Stimulated activated CD4-positive, alpha-beta T cell treated with anti-CD3 and anti-CD28 coated beads, Interleukin-4, amount 100 ng/mL, for 4 hours (primary cell): ENCODE measurements at regions not wholly inside any gene's neighbourhood (a gene's known extent, or its start where the extent isn't known, plus 50 kb on each side); places are given as distances from the start of the nearest gene placed in this dataset.
"Not testable (repeated sequence)": the region's sequence is repeated elsewhere in the genome, so short reads cannot be mapped to it uniquely, and the experiment has no call there.

ENCODE experiments used
- DNase-seq, 2 experiments: peaks; one replicate each; pipeline ENCODE4 v3.0.0-alpha.2; 2020

DNA sequence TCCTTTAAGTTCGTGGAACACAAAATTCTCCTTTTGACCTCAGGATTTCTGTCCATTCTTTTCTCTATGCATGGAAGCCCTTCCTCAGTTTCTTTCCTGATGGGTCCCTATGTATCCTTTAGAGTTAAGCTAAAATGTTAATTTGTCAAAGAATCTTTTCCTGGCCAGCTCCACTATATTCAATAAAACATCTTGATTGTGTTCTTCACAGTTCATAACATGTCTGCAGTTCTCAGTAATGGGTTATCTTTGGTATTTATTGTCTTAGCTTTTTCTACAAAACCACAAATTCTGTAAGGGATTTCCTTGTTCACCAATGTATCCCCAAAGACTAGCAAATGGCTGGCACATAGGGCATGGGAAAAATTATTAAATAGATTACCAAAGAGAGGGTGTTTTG is 998.5 kb downstream of the ADGRL2 start:
- no peak for DNase-seq

DNA sequence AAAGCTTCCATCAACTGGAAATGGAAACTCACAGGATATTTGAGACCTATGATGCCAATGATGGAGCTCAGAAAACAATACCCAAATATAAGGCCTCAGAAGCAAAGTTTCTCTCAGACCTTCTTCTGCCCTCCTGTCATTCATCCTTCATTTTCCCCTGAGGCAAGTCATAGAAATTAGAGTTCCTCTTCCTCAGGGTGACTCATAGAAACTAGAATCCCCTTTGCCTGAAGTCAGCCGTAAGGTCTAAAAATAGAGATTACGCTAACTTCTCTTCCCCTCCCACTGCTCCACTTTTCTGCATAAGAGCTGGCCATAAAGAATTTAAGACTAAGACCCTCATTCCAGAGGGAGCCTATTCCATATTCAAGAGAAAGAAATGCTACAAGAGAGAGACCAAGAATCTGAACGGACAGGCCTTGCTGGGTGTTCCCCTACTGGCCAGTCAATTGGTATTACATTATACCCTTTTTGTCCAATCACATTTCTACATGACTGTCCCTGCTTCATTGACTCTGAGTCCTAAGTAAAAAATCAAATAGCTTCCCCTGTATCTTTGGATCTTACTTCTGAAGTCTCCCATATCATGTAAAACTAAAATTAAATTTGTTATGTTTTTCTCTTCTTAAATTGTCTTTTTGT is 994.9 kb downstream of the ADGRL2 start:
- DNase-seq, result no peak

DNA sequence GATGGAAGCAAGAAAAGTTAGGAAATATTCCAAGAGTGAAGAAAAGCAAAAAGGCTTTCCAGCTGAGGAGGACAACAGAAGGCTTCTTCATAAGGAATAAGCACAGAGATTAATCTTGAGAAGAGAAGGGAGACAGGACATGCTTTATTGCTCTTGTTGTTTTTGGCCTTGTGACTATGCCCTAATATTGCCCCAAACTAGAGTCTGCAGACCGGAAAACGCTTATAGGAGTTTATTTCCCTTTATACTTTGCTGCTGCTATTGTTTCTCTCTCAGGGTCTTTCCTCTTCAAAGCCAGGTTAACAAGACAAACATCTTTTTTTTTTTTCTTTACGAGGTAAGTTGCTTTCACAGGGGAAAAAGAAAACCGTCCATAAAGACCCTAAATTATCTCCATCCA is 991.4 kb downstream of the ADGRL2 start:
- no peak for DNase-seq

DNA sequence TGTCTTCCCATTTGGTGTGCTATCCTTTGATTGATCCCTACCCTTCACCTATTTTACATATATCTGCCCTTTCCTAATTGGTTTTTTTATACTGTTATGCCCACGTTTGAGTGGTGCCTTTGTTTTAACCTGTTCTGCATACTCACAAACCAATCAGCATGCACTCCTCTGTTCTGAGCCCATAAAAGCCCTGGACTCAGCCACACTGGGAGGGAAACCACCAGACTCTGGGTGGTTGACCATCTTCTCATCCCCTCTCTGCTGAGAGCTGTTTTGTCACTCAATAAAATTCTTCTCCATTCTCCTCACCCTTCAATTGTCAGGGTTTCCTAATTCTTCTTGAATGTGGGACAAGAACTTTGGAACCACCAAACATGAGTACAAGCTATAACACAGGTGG is 989.8 kb downstream of the ADGRL2 start:
- DNase-seq, result no peak

DNA sequence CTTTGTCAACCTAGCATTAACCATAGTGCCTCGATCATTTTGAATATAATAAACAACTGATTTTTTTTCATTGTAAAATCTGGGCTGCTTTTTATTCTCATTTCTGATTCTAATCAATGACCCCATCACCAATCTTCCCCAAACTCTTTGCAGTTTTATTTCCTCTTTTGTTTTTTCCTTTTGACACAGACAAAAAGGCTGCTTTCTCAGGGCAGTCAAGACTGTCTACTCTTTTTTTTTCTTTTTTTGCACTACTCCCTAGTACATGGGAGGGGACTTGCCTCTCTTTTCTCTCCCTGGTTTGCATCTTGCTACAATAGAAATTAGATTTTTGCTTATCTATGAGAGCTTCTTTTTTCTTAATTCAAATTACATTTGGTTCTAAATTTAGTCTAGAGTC is 987.9 kb downstream of the ADGRL2 start:
- no peak for DNase-seq

DNA sequence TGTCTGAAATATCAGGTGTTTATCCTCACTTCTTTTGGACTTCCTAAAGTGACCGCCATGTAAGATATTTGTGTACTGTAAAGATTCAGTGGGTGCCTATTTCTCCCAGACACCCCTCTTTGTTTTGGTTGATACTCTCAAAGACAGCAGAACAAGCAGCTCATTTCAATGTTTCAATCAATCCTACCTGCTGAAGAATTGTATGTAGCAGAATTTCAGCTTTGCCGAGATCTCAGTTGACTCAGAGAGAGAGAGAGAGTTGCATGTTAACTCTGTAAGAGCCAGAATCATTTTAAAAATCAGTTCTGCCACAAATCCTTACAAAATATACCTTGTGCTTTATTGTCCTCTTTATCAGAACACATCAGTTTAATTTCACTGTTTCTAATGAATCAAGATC is 987.3 kb downstream of the ADGRL2 start:
- no peak for DNase-seq

DNA sequence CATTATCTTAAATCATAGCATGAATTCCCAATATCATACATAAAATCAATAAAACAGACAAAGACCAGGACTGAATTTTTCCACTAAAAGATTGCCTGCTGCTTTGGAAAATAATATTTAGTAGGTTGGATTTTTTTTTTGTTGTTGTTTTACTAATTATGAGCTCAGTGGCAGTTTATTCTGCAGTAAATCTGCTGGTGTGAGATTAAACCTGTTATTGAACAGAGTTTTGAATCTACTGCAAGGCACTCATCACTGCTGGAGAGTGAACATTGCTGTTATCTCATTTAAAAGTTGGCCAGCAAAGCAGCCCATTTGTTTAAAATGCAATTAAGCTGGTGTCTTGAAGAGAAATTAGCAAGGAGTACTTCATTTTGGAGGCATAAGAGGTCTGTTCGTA is 986.1 kb downstream of the ADGRL2 start:
- no peak for DNase-seq

DNA sequence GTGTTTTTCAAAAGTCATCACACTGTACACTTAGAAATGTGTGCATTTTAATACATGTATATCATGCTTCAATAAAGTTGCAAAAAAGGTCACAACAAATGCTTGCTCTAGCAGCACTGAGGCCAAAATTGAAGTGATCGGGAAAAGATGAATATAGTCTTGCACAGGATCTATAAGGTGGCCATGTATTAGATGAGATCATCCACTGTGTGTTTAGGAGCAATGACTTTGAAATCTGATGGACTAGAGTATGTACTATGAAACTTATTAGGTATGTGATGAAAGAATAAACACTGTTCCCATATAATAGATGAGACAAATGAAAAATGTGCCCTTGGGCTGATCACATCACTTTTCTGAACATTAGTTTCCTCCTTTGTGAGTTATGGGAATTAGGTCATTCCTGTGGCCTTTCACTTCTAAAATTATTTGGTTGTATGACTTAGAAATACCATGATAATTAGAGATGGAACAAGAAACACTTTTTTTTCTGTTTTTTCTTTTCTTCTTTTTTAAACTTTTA is 984.6 kb downstream of the ADGRL2 start:
- no peak for DNase-seq

DNA sequence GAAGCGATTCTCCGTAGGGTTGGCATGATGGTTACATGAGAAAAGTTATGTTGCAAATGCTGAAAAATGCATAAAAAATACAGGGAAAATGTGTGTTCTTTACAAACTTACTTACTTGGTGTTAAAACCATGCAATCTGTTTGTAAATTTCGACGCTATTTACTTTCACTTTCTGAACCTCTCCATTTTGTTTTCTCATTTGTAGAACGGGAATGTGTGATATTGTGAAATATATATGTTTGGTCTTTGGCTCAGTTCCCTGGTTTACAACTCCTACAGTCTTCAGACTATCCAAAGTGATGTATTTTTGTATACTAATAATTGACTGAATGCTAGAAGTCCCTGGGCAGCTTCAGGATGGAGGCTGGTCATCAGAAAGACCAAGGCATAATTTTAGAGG is 982.3 kb downstream of the ADGRL2 start:
- no peak for DNase-seq

DNA sequence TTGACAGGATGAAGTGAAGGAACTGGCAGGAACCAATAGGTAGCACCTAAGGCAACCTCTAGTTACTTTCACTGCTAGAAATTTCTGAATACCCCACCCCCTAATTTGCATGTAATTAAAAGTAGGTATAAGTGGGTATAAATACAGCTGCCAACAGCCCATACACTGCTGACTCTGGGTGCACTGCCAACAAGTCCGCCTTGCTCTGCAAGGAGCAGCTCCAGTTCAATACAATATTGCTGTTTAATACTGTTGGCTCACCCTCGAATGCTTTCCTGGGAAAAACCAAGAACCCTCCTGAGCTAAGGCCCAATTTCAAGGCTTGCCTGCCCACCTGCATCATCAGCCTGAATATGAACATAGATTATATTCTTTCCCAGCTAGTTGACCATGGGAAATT is 981.9 kb downstream of the ADGRL2 start:
- no peak for DNase-seq

DNA sequence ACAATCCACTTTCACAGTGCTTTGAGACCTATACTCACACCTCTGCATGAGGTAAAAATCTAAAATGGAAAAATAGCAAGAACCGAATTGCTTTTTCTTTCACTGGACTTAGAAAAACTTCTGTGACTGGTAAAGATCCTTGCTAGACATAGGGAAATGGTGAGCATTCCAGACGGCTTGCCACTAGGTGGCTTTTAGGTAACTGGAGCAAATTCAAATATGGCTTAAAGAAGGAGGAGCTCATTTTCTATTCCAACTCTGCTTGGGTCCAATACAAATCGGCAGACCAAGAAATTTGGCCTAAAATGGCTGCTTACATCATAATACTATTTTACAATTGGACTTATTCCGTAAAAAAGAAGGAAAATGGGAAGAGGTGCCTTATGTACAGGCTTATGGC is 977.9 kb downstream of the ADGRL2 start:
- DNase-seq, result no peak

DNA sequence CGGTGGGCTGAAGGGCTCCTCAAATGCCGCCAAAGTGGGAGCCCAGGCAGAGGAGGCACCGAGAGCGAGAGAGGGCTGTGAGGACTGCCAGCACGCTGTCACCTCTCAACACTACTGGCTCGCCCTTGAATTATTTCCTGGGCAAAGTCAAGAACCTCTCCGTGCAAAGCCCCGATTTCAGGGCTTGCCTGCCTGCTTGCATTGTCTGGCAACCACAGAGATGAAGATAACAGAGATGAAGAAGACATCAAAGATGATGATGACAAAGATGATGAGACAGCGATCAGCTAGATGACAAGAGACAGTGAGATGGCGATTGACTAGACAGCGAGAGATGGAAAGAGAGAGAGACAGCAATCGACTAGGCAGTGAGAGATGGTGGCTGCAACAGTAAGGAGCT is 976.5 kb downstream of the ADGRL2 start:
- no peak for DNase-seq

DNA sequence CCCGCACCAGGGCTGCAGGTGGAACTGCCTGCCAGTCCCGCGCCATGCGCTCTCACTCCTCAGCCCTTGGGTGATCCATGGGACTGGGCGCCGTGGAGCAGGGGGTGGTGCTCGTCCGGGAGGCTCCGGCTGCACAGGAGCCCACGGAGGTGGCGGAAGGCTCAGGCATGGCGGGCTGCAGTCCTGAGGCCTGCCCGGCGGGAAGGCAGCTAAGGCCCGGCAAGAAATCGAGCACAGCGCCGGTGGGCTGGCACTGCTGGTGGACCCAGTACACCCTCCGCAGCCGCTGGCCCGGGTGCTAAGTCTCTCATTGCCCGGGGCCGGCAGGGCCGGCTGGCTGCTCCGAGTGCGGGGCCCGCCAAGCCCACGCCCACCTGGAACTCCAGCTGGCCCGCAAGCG is 976.0 kb downstream of the ADGRL2 start:
- not testable (repeated sequence) for DNase-seq

DNA sequence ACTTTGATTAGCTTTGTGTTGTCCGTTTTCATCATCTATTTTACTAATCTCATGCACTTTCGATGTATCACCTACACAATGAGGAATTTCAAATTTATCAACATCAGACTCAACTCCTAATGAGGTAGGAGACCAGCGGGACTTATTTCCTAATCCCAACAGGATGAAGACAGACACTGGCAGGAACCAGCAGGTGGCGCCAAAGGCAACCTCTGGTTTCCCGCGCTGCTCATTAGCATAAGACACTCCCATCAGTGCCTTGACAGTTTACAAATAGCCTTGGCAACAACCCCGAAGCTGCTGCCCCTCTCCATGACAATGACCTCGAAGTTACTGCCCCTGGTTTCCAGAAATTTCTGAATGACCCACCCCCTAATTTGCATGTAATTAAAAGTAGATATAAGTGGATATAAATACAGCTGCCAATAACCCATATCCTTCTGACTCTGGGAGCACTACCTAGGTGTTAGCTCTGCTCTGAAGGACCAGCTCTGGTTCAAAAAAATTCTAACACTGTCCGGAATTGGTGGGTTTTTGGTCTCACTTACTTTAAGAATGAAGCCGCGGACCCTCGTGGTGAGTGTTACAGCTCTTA is 974.8 kb downstream of the ADGRL2 start:
- peak in 1 of 2 experiments; percentile 14 for DNase-seq

DNA sequence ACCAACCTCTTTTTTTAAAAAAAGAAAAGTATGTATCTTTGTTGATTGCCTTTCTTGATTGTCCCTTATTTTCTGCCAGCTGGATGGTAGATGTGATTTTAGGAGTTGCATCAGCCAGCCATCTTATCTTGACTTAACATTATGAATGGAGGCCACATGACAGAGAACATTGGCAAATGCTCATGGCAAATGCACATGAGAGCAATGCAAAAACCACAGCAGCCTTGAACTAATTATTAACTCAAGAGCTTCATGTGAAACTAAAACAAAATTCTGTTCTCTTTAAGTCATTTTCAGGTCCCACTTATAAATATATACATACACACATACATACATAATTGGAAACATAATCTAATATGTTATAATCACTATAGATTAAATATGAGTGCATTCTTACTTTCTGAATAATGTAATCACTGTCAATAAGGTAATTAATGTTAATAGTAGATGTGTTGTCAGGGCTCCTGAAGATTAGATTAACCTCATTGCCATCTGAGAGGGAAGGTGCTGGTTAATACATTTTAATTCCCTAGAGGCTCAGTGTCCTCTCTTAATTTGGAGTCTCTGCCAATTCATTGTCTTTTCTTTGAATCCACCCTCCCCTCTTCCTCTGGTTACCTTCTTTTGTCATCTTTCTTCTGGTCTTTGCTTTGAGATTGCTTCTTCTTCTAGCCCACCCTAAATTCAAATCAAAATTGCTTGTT is 962.2 kb downstream of the ADGRL2 start:
- no peak for DNase-seq

DNA sequence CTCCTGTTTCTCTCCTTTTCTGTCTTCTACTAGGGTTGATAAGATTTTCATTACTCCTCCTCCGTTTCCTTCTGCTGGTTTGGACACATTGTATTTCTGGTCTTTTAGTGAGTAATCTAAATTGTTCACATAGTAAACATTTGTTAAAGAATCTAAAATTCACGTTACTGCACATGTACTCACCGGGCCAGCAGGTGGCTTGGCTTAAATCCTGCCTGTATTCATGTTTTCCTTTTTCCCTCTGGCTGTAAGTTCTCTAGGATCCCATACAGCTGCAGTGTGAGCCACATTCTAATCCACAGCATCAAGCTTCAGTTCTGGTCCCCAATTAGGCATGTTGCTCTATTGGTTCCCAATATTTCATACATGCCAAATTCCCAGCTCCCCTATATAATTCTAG is 958.3 kb downstream of the ADGRL2 start:
- DNase-seq, result no peak

DNA sequence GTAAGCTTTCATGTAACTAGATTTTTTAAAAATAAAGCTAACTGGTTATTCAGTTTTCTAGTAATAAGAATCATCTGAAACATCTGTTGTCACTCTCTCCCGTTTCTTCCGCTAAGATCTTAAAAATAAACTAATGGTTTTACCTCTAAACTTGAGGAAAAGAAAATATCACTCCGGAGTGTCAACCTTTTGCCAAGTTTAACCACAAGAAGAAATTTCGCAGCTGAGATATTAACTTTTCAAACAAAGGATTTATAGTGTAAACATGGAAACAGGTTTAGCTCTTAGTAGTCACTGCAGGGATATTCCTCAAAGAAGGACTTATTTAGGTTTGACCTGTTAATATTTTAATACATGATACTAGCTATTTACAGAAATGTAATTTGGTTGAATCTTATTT is 954.9 kb downstream of the ADGRL2 start:
- DNase-seq, result no peak

DNA sequence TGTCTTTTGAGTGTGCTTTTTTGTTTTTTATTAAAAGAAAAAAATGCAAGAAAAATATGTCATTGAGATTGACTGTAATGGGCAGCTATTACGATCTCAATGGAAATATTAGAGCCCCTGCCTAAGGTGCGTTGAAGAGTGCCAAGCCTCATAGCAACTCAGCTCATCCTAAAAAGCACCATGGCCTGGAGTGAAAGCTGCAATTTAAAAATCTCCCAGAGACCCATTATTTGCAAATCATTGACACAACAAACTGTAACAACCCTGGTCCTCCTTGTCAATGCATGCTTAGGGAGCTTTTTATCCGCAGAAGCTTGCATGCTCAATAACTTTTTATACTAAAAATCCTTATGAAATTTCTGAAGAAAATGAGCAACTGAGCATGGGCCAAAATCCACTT is 954.5 kb downstream of the ADGRL2 start:
- no peak for DNase-seq

DNA sequence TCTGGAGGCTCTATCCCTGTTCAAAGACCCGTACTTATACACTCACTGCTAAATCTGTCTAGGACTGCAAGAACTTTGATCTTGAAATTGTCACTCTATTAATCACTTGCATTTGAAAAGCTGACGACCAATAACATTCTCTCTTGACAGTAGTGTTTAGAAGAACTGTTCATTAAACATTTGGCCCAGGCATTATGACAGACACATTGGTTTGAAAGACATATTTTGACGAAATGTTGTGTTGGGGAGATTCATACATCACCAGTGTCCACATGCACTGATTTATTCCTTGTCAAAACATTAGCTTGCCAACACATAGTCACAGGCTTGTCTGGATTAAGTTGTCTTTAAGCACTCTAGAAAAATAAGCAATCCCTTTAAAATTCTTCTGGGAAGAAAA is 951.3 kb downstream of the ADGRL2 start:
- DNase-seq, result no peak

DNA sequence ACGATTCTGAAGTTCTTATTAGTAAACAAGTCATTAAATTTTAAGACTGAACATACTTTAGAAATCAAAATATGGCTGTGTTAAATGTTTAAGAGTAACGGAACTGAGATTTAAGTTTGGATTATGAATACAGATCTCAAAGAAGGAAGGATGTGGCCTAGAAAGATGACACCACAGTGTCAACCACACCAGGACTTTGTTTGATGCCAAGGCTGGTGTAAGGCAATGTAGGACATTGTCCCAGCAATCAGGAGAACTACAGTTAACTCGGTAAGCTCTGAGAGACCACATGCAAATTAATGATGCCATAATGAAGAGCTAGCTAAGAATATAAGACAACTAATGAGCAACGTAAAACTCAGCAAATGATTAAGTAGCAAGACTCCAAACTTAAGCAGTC is 932.9 kb downstream of the ADGRL2 start:
- DNase-seq, result no peak

DNA sequence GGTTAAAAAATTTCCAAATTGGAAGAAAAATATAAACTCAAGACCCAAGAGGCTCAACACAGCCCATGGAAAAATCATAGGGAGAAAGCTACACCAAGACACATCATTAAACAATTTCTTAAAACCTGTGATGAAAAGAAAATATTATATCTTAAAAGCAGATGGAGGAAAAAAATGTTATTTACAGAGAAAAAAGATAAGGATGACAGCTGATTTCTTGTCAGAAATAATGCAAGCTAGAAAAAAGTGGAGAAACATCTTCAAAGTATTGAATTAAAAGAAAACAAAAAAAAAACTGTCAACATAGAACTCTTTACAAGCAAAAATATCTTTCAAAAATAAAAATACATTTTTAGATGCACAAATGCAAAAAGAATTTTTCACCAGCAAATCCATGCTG is 930.5 kb downstream of the ADGRL2 start:
- no peak for DNase-seq

DNA sequence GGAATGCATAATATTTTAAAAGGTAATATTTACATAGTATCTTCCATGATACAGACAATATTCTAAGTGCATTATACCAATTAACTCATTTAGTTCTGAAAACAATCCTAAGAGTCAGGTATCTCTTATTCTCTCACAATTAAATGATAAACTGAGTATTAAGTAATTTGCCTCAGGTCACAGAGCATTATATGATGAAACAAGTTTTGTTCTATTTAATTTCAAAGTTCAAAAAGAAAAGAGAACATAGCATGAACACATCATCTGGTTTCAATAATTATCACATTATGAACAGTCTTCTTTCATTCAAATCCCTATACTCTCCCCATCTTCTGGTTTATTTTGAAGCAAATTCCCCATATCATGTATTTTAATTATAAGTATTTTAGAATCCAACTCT is 927.5 kb downstream of the ADGRL2 start:
- no peak for DNase-seq

DNA sequence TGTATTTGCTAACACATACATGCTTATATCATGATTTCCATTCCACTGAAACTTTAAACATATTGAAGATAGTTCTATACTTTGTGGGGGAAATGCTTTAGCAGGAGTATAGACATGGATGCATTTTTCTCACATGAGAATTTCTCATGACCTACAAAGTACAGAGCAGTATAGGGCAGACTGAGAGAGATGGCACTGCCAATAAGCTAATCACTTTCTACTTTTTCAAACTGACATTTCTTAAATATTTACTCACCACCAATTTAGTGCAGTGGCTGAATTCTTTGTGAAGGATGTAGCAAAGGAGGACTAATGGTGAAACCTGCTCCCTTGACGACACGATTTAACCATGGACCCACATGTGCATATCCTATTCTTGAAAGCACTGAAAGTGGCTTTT is 923.5 kb downstream of the ADGRL2 start:
- no peak for DNase-seq

DNA sequence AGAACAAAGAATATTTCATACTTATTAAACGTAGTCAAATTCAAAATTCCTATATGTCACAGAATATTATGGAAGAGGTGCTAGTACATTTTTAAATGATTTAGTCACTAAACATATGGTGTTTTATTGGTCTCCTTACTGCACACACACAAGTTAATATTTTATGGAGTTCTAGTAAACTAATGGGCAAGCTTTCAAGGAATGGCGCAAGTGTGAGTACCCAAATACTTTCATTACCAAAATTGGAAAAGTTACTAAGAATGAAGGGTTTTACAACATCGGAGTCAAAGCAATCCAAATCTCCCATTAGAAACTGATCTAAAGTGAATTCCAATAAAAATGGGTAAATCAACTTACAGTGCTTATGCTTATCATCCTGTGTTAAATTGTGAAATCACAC is 921.9 kb downstream of the ADGRL2 start:
- DNase-seq, result no peak

DNA sequence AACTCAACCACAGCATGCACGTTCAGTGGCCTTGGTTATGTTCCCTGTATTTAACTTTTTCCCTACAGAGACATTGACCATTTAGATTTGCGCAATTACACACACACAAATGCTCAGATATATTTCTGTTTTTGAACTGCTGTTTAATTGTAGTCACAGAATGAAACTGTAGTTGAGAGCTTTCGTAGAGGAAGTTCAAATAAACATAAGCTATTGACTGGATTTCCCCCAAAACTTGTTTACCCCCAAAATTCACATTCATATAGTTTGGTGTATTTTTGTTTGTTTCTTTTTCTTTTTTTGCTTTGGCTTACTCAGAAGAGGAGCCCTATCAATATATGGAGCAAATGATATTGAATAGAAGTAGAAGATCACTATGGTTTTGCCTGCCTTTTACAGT is 921.0 kb downstream of the ADGRL2 start:
- DNase-seq, result no peak
